Activated CD4-positive, alpha-beta T cell treated with anti-CD3 and anti-CD28 coated beads, Interleukin-2, amount 10 ng/mL, durations not matched to agents 7 days and 5 days (primary cell): ENCODE measurements at regions not wholly inside any gene's neighbourhood (a gene's known extent, or its start where the extent isn't known, plus 50 kb on each side); places are given as distances from the start of the nearest gene placed in this dataset.
"Not testable (repeated sequence)": the region's sequence is repeated elsewhere in the genome, so short reads cannot be mapped to it uniquely, and the experiment has no call there.

ENCODE experiments used
- CTCF ChIA-PET: fragments of 350-600 bp; sonication (Branson Sonifier 250); formaldehyde crosslinking; loops from one replicate; lab custom pipeline; 2021; ENCODE audit warnings: antibody characterized with exemption; lab: Charles Lee
- POLR2A ChIA-PET: fragments of 350-600 bp; sonication (Branson Sonifier 250); formaldehyde crosslinking; loops from one replicate; lab custom pipeline; 2021; ENCODE audit warnings: antibody characterized with exemption; lab: Charles Lee
- DNase-seq: peaks from one replicate; pipeline ENCODE4 v3.0.0-alpha.2; 2020
- H3K27ac Mint-ChIP-seq: one replicate; pipeline ENCODE4 v1.8.0; 2021; ENCODE audit warnings: mild to moderate bottlenecking, moderate library complexity, mixed read lengths
- H3K27me3 Mint-ChIP-seq: one replicate; pipeline ENCODE4 v1.8.0; 2021; ENCODE audit warnings: mixed read lengths
- H3K36me3 Mint-ChIP-seq: one replicate; pipeline ENCODE4 v1.8.0; 2021; ENCODE audit warnings: low read depth, mixed read lengths
- H3K4me1 Mint-ChIP-seq: one replicate; pipeline ENCODE4 v1.8.0; 2021; ENCODE audit warnings: mixed read lengths
- H3K4me3 Mint-ChIP-seq: one replicate; pipeline ENCODE4 v1.8.0; 2021; ENCODE audit warnings: mild to moderate bottlenecking, moderate library complexity, mixed read lengths
- H3K9me3 Mint-ChIP-seq: one replicate; pipeline ENCODE4 v1.8.0; 2021; ENCODE audit warnings: mixed read lengths

DNA sequence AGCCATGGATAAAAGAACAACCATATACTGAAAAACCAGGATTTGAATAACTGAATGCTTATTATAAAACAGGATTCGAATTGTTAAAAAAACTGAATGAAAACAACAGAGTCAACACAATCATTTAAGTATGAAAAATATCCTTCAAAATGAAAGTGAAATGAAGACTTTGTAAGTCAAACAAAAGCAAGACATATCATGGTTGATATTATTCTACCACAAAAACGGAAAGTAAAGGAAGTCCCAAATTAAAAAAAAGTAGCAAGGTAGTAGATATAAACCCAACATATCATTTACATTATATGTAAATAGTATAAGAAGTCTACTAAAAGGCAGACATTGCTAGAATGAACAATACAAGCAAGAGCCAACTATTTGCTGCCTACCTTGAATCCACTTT lies 63.1 kb upstream of the POTEC start:
- H3K9me3 Mint-ChIP-seq, H3K27me3 Mint-ChIP-seq, DNase-seq, POLR2A ChIA-PET, CTCF ChIA-PET, H3K4me3 Mint-ChIP-seq: not testable (repeated sequence)
- H3K36me3 Mint-ChIP-seq: peaks cover 12% of the 10 kb centered on the region
- H3K4me1 Mint-ChIP-seq: peaks cover 22% of the 10 kb centered on the region
- peak overlapping the region; percentile 76 for H3K27ac Mint-ChIP-seq

DNA sequence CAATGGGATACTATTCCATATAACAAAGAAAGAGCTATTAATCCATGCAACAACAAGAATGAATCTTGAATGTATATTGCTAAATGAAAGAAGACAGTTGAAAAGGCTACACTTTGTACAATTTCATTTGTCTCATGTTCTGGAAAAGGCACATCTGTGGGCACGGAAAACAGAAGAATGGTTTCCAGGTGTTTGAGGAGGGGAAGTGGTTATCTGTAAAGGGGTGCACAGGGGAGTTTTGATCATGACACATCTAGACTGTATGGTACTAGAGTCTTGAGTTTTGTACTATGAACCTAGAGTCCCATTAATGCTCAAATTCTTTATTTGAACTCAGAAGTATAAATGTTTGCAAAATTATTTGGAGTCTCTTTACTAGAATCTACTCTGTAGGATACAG lies 64.0 kb upstream of the POTEC start:
- POLR2A ChIA-PET, H3K27me3 Mint-ChIP-seq, DNase-seq, H3K4me3 Mint-ChIP-seq, CTCF ChIA-PET, H3K9me3 Mint-ChIP-seq: not testable (repeated sequence)
- H3K27ac Mint-ChIP-seq: peak overlapping the region; percentile 54
- peaks cover 12% of the 10 kb centered on the region for H3K36me3 Mint-ChIP-seq
- H3K4me1 Mint-ChIP-seq: peaks cover 25% of the 10 kb centered on the region

DNA sequence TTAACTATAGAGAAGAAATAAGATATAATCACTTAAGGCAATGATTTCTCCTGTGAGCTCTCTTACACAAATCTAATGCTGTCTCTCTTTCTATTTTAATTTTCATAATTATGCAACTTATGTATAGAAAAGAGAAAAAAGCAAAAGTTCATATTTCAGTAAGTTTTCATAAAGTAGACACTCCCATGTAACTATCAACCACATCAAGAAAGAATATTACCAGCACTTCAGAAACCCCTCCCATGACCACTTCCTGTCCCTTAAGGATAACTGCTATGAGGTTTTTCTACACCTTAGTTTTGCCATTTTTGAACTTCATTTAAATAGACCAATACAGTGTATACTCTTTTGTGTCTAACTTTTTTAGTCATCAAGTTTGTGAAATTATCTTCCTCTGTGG lies 69.0 kb upstream of the POTEC start:
- H3K27me3 Mint-ChIP-seq, H3K9me3 Mint-ChIP-seq, H3K36me3 Mint-ChIP-seq, CTCF ChIA-PET, POLR2A ChIA-PET, DNase-seq: not testable (repeated sequence)
- Mint-ChIP-seq H3K4me1 (peaks cover 18% of the 10 kb centered on the region), H3K4me3 (peak overlapping the region; percentile 41), H3K27ac (peak overlapping the region; percentile 87)

DNA sequence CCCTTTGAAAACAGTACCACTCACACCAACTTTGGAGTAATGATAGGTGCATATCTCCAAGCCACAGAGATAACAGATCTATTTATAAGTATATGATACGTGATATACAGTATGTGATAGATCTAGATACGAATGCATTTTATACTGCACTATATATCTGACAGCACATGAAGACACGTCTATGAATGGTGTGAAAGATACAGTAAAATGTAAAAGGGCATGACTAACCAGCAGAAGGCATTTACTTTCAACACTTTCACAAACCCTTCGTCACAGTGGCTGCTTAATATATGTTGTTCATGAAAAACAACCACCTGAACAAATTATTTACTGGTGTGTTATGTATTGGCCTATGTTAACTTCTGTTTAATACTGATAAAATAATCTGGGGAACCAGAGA lies 71.1 kb upstream of the POTEC start:
- H3K4me3 Mint-ChIP-seq, CTCF ChIA-PET, H3K9me3 Mint-ChIP-seq, H3K27me3 Mint-ChIP-seq, POLR2A ChIA-PET, H3K27ac Mint-ChIP-seq, DNase-seq: not testable (repeated sequence)
- H3K36me3 Mint-ChIP-seq: peaks cover 12% of the 10 kb centered on the region
- H3K4me1 Mint-ChIP-seq: peaks cover 15% of the 10 kb centered on the region

DNA sequence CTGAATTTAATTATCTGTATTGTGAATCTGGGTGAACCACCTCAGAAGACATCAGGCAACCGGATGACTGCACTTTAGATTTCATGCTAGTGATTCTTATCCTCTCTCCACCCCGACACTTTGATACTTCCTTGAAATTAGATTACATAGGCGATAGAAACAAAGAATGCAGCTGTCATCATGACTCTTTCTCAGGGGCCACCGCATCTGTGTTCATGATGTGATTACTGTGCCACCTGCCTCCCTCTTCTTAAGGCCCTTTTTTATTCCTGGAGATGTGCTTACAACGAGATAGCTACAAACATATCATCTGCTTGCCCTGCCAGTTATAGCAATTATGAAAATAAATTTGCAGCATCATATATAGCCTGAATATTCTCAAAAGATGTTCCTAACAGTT lies 83.9 kb upstream of the POTEC start:
- CTCF ChIA-PET, DNase-seq, H3K4me1 Mint-ChIP-seq, H3K9me3 Mint-ChIP-seq, H3K27ac Mint-ChIP-seq, POLR2A ChIA-PET, H3K4me3 Mint-ChIP-seq, H3K36me3 Mint-ChIP-seq, H3K27me3 Mint-ChIP-seq: not testable (repeated sequence)

DNA sequence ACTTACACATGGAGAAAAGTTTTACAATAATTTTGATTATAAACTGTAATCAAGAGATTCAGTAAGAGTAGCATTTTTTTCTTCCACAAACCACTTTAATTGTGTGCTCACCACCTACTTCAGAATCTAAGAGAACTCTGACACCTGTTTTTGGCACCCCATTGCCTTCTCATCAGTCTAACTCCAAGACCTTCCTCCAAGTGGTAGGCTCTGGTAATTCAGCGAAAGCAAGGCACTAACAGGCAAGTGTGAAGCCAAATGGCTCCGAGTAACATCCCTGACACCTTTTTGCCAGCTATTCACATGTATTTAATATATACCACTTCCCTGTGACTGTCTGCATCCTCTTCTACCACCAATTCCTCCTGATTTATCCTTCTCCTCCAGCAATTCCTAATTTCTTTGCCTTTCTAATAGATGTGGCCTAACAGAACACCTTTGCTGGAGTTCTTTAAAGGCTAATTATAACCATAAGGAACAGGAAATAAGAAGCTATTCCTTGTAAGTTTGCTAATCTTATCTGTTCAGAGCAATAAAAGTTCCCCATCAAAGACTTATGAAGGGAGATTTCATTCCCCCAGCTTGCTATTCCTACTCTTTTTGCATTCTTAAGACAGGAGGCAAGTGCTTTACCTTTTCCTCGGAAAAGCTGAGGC lies 85.1 kb upstream of the POTEC start:
- H3K9me3 Mint-ChIP-seq, CTCF ChIA-PET, DNase-seq, H3K4me1 Mint-ChIP-seq, POLR2A ChIA-PET, H3K4me3 Mint-ChIP-seq, H3K36me3 Mint-ChIP-seq, H3K27ac Mint-ChIP-seq, H3K27me3 Mint-ChIP-seq: not testable (repeated sequence)

DNA sequence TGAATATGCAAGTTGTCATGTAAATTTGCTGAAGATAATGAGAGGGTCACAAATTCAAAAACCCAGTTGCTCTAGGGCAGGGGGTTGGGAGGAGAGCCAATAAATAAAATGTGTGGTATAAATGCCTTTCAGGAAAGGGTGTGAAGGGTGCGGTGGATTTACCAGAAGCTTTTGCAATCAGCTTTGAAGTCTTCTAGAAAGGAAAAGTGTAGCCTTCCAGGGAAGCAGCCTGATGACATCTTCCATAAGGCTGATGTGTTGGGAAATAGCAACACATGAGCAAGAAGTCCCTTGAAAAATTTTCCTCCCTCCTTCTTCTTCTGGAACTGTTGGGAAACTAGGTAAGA lies 85.6 kb upstream of the POTEC start:
- H3K9me3 Mint-ChIP-seq, H3K36me3 Mint-ChIP-seq, H3K4me1 Mint-ChIP-seq, H3K27me3 Mint-ChIP-seq, CTCF ChIA-PET, DNase-seq, POLR2A ChIA-PET, H3K27ac Mint-ChIP-seq, H3K4me3 Mint-ChIP-seq: not testable (repeated sequence)

DNA sequence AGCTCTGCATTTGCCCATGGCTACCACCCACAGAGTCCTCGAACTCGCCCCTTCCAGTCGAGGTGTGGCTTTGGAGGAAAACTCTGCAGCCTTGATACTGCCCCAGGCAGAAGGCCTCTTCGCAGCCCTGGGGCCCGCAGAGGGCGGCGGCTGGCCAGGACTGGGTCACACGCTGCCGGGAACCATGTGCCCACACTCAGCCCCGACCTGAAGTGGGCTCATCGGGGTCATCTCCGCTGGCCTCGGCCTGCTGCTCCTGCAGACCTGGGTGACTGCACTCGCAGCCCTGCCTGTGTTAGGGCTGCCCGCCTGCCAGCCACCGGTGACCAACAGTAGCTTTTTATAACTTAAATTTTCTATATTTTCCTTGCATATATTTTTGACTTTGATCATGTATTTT lies 89.6 kb upstream of the POTEC start:
- DNase-seq, H3K4me1 Mint-ChIP-seq, H3K36me3 Mint-ChIP-seq, H3K27me3 Mint-ChIP-seq, CTCF ChIA-PET, POLR2A ChIA-PET, H3K9me3 Mint-ChIP-seq, H3K27ac Mint-ChIP-seq, H3K4me3 Mint-ChIP-seq: not testable (repeated sequence)

DNA sequence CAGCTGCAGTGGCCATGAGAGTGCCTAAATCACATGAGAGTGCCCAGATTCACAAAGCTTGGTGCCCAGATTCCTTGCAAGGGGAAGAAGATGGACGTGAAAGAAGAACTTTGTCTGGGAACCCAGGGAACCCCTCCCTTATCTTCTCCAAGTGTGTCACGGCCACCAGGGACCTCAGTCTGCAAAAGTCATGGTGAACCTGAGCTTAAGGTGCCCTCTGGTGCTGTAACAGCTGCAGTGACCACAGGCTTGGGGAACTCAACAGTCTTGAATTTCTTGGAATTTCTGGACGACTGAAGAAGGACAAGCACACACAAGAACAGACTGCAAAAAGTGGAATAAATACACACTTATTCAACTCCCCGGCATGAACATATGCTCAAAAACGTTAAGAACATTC lies 94.6 kb upstream of the POTEC start:
- H3K4me1 Mint-ChIP-seq, POLR2A ChIA-PET, H3K4me3 Mint-ChIP-seq, CTCF ChIA-PET, H3K36me3 Mint-ChIP-seq, H3K27me3 Mint-ChIP-seq, H3K27ac Mint-ChIP-seq, DNase-seq, H3K9me3 Mint-ChIP-seq: not testable (repeated sequence)

DNA sequence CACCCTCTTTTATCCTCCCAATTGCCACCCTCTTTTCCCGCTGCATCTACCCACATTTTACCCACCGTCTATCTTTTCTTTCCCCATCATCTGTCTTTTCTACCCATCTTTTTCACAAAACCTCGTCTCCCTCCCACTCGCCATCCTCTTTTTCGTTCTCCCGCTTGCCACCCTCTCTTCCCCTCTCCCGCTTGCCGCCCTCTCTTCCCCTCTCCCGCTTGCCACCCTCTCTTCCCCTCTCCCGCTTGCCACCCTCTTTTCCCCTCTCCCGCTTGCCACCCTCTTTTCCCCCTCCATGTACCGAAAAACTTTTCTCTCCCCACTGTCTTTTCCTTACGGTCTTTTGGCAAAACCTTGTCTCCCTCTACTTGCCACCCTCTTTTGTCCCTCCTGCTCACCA lies 97.7 kb upstream of the POTEC start:
- DNase-seq, POLR2A ChIA-PET, H3K9me3 Mint-ChIP-seq, H3K27ac Mint-ChIP-seq, CTCF ChIA-PET, H3K27me3 Mint-ChIP-seq, H3K36me3 Mint-ChIP-seq, H3K4me1 Mint-ChIP-seq, H3K4me3 Mint-ChIP-seq: not testable (repeated sequence)

DNA sequence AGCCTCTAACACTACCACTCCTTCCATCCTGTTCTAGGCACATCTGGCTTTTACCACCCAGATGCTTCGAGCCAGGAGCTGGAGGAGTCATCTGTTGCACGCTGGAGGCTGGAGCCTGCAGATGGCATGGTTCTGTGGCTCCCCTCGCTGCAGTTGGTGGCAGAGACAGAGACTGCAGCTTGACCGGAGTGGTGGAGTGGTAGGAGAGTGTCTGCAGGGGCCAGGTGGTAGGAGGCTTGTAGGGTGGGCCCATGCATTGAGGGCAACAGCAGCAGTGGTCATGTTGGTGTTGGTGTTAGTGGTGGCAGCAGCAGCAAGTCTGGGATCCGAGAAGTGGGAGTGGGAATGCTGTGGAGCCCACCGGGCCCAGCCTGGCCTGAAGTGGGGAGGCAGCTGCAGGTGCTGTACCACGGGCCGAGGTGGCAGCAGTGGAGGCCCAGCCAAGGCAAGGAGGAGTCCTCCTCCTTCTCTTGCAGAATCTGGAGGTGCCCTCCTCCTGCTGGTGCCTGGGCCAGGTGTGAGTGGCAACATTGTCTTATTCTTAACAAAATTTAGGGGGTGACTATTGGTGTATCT lies 100.4 kb upstream of the POTEC start:
- H3K27ac Mint-ChIP-seq, CTCF ChIA-PET, H3K36me3 Mint-ChIP-seq, H3K27me3 Mint-ChIP-seq, H3K4me1 Mint-ChIP-seq, POLR2A ChIA-PET, DNase-seq, H3K9me3 Mint-ChIP-seq, H3K4me3 Mint-ChIP-seq: not testable (repeated sequence)

DNA sequence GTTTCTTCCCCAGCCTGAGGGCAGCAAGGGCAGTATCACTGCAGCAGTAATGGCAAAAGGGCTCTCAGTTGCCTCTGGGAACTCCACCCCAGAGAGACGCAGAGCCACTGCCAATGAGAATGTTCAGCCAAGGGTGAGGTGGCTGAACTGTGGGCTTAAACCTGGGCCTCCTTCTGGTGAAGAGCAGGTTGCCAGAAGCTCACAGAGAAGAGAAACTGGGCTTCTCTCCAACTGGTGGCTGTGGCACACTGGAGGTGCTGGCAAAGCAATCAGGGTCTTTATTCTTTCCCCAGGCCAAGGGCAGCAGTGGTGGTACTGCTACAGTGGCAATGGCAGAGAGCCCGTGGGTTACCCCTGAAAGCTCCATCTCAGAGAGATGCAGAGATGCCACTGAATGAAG lies 54.9 kb upstream of the ANKRD30B start:
- H3K9me3 Mint-ChIP-seq, H3K4me1 Mint-ChIP-seq, H3K4me3 Mint-ChIP-seq, H3K36me3 Mint-ChIP-seq, POLR2A ChIA-PET, CTCF ChIA-PET, H3K27me3 Mint-ChIP-seq, DNase-seq: not testable (repeated sequence)
- peak overlapping the region; percentile 25 for H3K27ac Mint-ChIP-seq

DNA sequence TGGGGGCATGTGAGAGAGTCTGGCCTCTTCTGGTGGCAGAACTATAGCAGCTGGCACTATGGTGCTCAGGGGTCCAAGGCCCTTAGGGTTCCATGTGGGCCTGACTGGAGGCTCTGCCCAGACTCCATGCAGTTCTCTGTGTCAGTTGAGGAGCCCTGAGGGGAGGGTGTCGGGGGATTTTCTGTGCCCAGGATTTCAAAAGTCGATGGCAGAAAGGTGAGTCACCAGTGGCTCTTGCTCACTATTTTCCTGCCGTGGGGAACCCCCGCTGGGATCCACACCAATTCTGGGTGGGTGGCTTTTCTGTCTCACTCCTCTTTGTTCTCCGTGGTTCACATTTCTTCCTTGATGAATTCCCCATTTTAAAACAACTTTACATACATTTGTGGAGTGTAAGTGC lies 54.1 kb upstream of the ANKRD30B start:
- H3K27ac Mint-ChIP-seq, CTCF ChIA-PET, H3K9me3 Mint-ChIP-seq, POLR2A ChIA-PET, H3K36me3 Mint-ChIP-seq, H3K4me3 Mint-ChIP-seq, H3K4me1 Mint-ChIP-seq, H3K27me3 Mint-ChIP-seq, DNase-seq: not testable (repeated sequence)

DNA sequence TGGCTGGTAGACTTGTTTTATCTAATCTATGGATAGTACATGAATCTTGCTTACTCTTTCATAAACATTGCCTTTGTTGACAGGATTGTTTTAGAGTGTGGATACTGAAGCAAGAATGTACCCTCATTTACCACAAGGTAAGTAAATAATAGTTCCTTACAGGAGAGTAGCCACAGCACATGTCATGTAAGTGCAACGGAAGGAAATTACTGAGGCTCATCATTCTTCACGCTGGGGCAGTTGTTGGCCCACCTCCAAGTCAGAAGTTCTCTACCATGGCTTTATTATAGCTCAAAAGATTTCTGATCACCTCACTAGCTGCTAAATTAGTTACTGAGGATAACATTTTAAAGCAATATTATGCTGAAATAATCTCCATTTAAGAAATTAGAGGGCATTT lies 50.0 kb upstream of the ANKRD30B start:
- CTCF ChIA-PET, H3K27ac Mint-ChIP-seq, H3K4me1 Mint-ChIP-seq, H3K27me3 Mint-ChIP-seq, POLR2A ChIA-PET, H3K9me3 Mint-ChIP-seq, H3K36me3 Mint-ChIP-seq, DNase-seq, H3K4me3 Mint-ChIP-seq: not testable (repeated sequence)
